ENCODE measurements at regions not wholly inside any gene's neighbourhood (a gene's known extent, or its start where the extent isn't known, plus 50 kb on each side); places are given as distances from the start of the nearest gene placed in this dataset.
A peak's percentile ranks its signal among the peaks of the same experiment; 100 is the strongest.

DNA sequence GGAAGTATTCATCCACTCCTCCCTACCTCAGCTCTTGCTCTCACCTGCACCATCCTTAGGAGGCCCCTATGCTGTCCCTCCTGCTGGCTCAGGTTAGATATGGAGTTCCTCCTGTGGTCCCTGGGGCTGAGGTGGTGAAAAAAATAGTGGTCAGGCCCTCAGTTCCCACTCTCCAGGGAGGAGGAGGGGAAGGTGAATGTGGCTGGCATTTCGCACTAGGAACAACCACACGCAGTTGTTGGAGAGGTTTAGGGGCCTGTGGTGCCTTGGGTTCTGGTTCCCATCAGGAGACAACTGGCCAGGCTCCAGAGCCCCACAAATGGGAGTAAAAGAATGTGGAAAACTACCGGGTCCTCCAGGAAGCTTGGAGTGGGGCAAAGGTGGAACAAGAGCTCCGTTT lies 81.7 kb upstream of the HSPA9 start:
- Histone ChIP-seq H3K9me3 (ENCODE audit: control insufficient read depth in 4 of 4, insufficient read depth in 3 of 4, low read length in 3 of 4) (no peaks in the 10 kb centered on the region), H3K4me1 (ENCODE audit: control insufficient read depth in 5 of 5, insufficient read depth in 5 of 5, low read length in 5 of 5) (peaks cover 0 to 5% (median 0%) of the 10 kb centered on the region in 5 donors), H3K9ac (ENCODE audit: insufficient read depth in 1 of 2, low read length in 2 of 2) (no peak overlapping the region), H3K27me3 (ENCODE audit: control insufficient read depth in 3 of 3, insufficient read depth in 3 of 3, low read length in 2 of 3) (no peaks in the 10 kb centered on the region), H3K36me3 (ENCODE audit: control insufficient read depth in 4 of 4, insufficient read depth in 4 of 4, low read length in 4 of 4) (no peaks in the 10 kb centered on the region), H3K27ac (ENCODE audit: low read depth in 1 of 2, low read length in 1 of 2) (no peak overlapping the region), H3K4me3 (no peak overlapping the region)
- ATAC-seq (ENCODE audit: insufficient read depth, low FRiP score) (no peak), DNase-seq (no peak)
- 84 to 87% methylated on average over 4 of the region's 4 CpGs for WGBS, 2 donors
- TF ChIP-seq, protein P1, sequence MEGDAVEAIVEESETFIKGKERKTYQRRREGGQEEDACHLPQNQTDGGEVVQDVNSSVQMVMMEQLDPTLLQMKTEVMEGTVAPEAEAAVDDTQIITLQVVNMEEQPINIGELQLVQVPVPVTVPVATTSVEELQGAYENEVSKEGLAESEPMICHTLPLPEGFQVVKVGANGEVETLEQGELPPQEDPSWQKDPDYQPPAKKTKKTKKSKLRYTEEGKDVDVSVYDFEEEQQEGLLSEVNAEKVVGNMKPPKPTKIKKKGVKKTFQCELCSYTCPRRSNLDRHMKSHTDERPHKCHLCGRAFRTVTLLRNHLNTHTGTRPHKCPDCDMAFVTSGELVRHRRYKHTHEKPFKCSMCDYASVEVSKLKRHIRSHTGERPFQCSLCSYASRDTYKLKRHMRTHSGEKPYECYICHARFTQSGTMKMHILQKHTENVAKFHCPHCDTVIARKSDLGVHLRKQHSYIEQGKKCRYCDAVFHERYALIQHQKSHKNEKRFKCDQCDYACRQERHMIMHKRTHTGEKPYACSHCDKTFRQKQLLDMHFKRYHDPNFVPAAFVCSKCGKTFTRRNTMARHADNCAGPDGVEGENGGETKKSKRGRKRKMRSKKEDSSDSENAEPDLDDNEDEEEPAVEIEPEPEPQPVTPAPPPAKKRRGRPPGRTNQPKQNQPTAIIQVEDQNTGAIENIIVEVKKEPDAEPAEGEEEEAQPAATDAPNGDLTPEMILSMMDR (IDR thresholded peaks at IDR 0.05; ENCODE audit: control extremely low read depth, extremely low read depth), result no peak

DNA sequence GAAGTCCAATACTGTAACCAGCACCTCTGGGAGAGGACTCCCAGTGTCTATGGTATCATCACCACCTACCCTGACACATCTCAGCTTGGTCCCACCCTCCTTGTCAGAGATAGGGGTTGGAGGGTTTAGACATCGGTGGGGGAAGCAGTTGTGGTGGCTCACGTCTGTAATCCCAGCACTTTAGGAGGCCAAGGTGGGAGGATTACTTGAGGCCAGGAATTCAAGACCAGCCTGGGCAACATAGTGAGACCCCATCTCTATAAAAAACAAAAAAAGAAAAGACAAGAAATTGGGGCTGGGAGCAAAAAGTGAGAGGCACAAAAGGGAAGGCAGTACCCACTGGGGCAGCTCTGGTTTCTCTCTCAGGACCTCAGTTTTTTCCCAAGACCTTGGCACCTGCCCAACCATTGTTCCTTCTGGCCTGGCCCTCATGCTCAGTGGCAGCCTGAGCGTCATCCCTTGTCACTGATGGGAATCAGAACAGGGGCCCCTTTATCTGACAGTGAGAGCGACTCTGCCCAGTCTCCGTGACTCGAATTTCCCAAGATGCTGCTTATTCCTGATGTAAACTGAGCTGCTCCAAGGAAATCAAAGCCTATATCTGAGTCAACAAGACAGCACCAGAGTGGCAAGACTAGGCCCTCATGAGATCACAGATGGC lies 80.5 kb upstream of the HSPA9 start:
- Histone ChIP-seq H3K27ac (ENCODE audit: low read depth in 1 of 2, low read length in 1 of 2) (no peak overlapping the region), H3K9ac (ENCODE audit: insufficient read depth in 1 of 2, low read length in 2 of 2) (no peak overlapping the region), H3K36me3 (ENCODE audit: control insufficient read depth in 4 of 4, insufficient read depth in 4 of 4, low read length in 4 of 4) (no peaks in the 10 kb centered on the region), H3K4me1 (ENCODE audit: control insufficient read depth in 5 of 5, insufficient read depth in 5 of 5, low read length in 5 of 5) (peaks cover 0 to 5% (median 0%) of the 10 kb centered on the region in 5 donors), H3K9me3 (ENCODE audit: control insufficient read depth in 4 of 4, insufficient read depth in 3 of 4, low read length in 3 of 4) (no peaks in the 10 kb centered on the region), H3K27me3 (ENCODE audit: control insufficient read depth in 3 of 3, insufficient read depth in 3 of 3, low read length in 2 of 3) (no peaks in the 10 kb centered on the region), H3K4me3 (no peak overlapping the region)
- peak in 2 of 3 donors; percentile 22 to 45 for DNase-seq
- TF ChIP-seq, protein P1 (IDR thresholded peaks at IDR 0.05; ENCODE audit: control extremely low read depth, extremely low read depth), result no peak
- ATAC-seq (ENCODE audit: insufficient read depth, low FRiP score), result no peak
- 78 to 90% methylated on average over 6 of the region's 6 CpGs for WGBS, 2 donors

DNA sequence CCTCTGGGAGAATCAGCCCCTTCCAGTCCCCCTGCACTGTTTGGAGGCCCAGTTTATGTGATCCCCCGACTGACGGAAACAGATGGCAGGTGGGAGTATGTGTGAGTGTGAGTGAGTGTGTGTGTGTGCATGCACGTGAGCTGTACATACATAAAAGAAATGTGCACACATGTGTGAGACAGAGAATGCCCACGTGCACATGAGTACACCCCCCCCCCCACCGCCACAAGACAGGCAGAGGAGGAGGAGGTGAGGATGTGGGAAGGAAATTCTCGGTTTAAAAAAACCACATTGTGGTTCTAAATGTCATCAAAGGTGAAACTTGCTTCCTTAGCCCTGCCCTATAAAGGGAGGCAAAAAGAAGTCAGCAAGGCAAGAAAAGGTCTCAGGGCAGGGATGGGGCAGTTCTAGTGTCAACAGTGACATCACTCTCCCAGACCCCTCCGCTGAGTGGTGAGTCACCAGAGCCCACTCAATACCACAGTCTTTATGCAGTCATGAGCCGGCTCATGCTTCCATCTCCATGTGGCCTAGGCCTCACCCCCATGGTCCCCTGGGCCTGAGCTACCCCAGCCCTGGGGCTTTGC lies 79.2 kb upstream of the HSPA9 start:
- TF ChIP-seq, protein P1 (IDR thresholded peaks at IDR 0.05; ENCODE audit: control extremely low read depth, extremely low read depth), result no peak
- Histone ChIP-seq H3K27ac (ENCODE audit: low read depth in 1 of 2, low read length in 1 of 2) (no peak overlapping the region), H3K9ac (ENCODE audit: insufficient read depth in 1 of 2, low read length in 2 of 2) (no peak overlapping the region), H3K36me3 (ENCODE audit: control insufficient read depth in 4 of 4, insufficient read depth in 4 of 4, low read length in 4 of 4) (no peaks in the 10 kb centered on the region), H3K4me1 (ENCODE audit: control insufficient read depth in 5 of 5, insufficient read depth in 5 of 5, low read length in 5 of 5) (peaks cover 0 to 5% (median 4%) of the 10 kb centered on the region in 5 donors), H3K9me3 (ENCODE audit: control insufficient read depth in 4 of 4, insufficient read depth in 3 of 4, low read length in 3 of 4) (no peaks in the 10 kb centered on the region), H3K4me3 (no peak overlapping the region), H3K27me3 (ENCODE audit: control insufficient read depth in 3 of 3, insufficient read depth in 3 of 3, low read length in 2 of 3) (no peaks in the 10 kb centered on the region)
- DNase-seq, result no peak
- ATAC-seq (ENCODE audit: insufficient read depth, low FRiP score), result no peak
- WGBS, 2 donors, result 35 to 52% methylated on average over 8 of the region's 8 CpGs

Data from lung (tissue), 11 donors.